HG03280 (cell line): ENCODE measurements at regions not wholly inside any gene's neighbourhood (a gene's known extent, or its start where the extent isn't known, plus 50 kb on each side); places are given as distances from the start of the nearest gene placed in this dataset.
"Not testable (repeated sequence)": the region's sequence is repeated elsewhere in the genome, so short reads cannot be mapped to it uniquely, and the experiment has no call there.

Experiments
- ATAC-seq: cut with Tn5 transposase; IDR thresholded peaks from one replicate; pipeline ENCODE4 v1.9.1; 2021; ENCODE audit warnings: mild to moderate bottlenecking, moderate library complexity; ENCODE audit not compliant: unreplicated experiment

GRCh38 chr1:65527190-65527589 lies 106.7 kb downstream of the LEPR start:
- ATAC-seq, result no peak

- no peak for ATAC-seq
Observed at GRCh38 chr1:65527707-65528503, 107.4 kb downstream of the LEPR start.

GRCh38 chr1:65531972-65532570 lies 111.6 kb downstream of the LEPR start:
- ATAC-seq, result no peak

- no peak for ATAC-seq
Observed at GRCh38 chr1:65535981-65536380, 115.5 kb downstream of the LEPR start.

GRCh38 chr1:65538086-65538485 lies 117.6 kb downstream of the LEPR start:
- no peak for ATAC-seq

GRCh38 chr1:65538664-65539063 lies 118.2 kb downstream of the LEPR start:
- no peak for ATAC-seq

- no peak for ATAC-seq
Observed at GRCh38 chr1:65539266-65540131, 119.0 kb downstream of the LEPR start.

GRCh38 chr1:65541161-65541560 lies 120.7 kb downstream of the LEPR start:
- ATAC-seq, result no peak

- no peak for ATAC-seq
Observed at GRCh38 chr1:65541865-65542264, 121.4 kb downstream of the LEPR start.

- not testable (repeated sequence) for ATAC-seq
Observed at GRCh38 chr1:65542592-65542991, 122.1 kb downstream of the LEPR start.

GRCh38 chr1:65550306-65551010 lies 130.0 kb downstream of the LEPR start:
- ATAC-seq, result not testable (repeated sequence)

GRCh38 chr1:65552484-65552883 lies 132.0 kb downstream of the LEPR start:
- not testable (repeated sequence) for ATAC-seq

GRCh38 chr1:65554086-65554764 lies 133.8 kb downstream of the LEPR start:
- not testable (repeated sequence) for ATAC-seq

GRCh38 chr1:65554829-65555228 lies 134.4 kb downstream of the LEPR start:
- ATAC-seq, result no peak

GRCh38 chr1:65558215-65558614 lies 137.7 kb downstream of the LEPR start:
- no peak for ATAC-seq

GRCh38 chr1:65564493-65564892 lies 144.0 kb downstream of the LEPR start:
- ATAC-seq, result no peak

- ATAC-seq, result no peak
Observed at GRCh38 chr1:65568285-65568684, 147.8 kb downstream of the LEPR start.

- no peak for ATAC-seq
Observed at GRCh38 chr1:65572701-65573421, 152.4 kb downstream of the LEPR start.

- no peak for ATAC-seq
Observed at GRCh38 chr1:65577278-65577677, 156.8 kb downstream of the LEPR start.

GRCh38 chr1:65577982-65578381 lies 157.5 kb downstream of the LEPR start:
- not testable (repeated sequence) for ATAC-seq
